ENCODE measurements at regions not wholly inside any gene's neighbourhood (a gene's known extent, or its start where the extent isn't known, plus 50 kb on each side); places are given as distances from the start of the nearest gene placed in this dataset.
A peak's percentile ranks its signal among the peaks of the same experiment; 100 is the strongest.

GRCh38 chr19:31625575-31625974 is 276.3 kb upstream of the TSHZ3 start:
- FAIRE-seq, result no peak
- Histone ChIP-seq H3K27me3 (ENCODE audit: control insufficient read depth, insufficient read depth, low read length) (no peaks in the 10 kb centered on the region), H3K4me3 (ENCODE audit: low read length in 3 of 3) (no peak overlapping the region), H3K4me1 (ENCODE audit: control insufficient read depth in 2 of 3, insufficient read depth in 2 of 3, low read depth in 1 of 3, low read length in 3 of 3) (no peaks in the 10 kb centered on the region), H3K9me3 (ENCODE audit: control insufficient read depth in 2 of 3, insufficient read depth in 1 of 3, low read length in 3 of 3) (peaks cover 0 to 3% (median 0%) of the 10 kb centered on the region in 3 donors), H3K27ac (ENCODE audit: low read depth in 2 of 2, low read length in 2 of 2) (no peak overlapping the region), H3K36me3 (ENCODE audit: control insufficient read depth in 2 of 3, insufficient read depth in 3 of 3, low read length in 3 of 3) (no peaks in the 10 kb centered on the region), H3K9ac (ENCODE audit: low read length in 3 of 3) (no peak overlapping the region)
- intact Hi-C loops (cut with DNase I), result no loop called here
- no peak for TF ChIP-seq CTCF (IDR thresholded peaks at IDR 0.05; ENCODE audit: borderline replicate concordance, extremely low read depth, insufficient read depth)
- no peak for DNase-seq

- H3K9ac ChIP-seq (ENCODE audit: low read length in 3 of 3), result no peak overlapping the region
- DNase-seq (peak in 1 of 5 donors; percentile 8), FAIRE-seq (no peak)
- no peak for TF ChIP-seq CTCF (IDR thresholded peaks at IDR 0.05; ENCODE audit: borderline replicate concordance, extremely low read depth, insufficient read depth)
- intact Hi-C loops (cut with DNase I), result no loop called here
- H3K4me3 ChIP-seq (ENCODE audit: low read length in 3 of 3), result no peak overlapping the region
- no peaks in the 10 kb centered on the region for H3K36me3 ChIP-seq (ENCODE audit: control insufficient read depth in 2 of 3, insufficient read depth in 3 of 3, low read length in 3 of 3)
- no peaks in the 10 kb centered on the region for H3K27me3 ChIP-seq (ENCODE audit: control insufficient read depth, insufficient read depth, low read length)
- peaks cover 0 to 3% (median 0%) of the 10 kb centered on the region in 3 donors for H3K9me3 ChIP-seq (ENCODE audit: control insufficient read depth in 2 of 3, insufficient read depth in 1 of 3, low read length in 3 of 3)
- H3K4me1 ChIP-seq (ENCODE audit: control insufficient read depth in 2 of 3, insufficient read depth in 2 of 3, low read depth in 1 of 3, low read length in 3 of 3), result no peaks in the 10 kb centered on the region
- no peak overlapping the region for H3K27ac ChIP-seq (ENCODE audit: low read depth in 2 of 2, low read length in 2 of 2)
These were observed 277.7 kb upstream of the TSHZ3 start for GRCh38 chr19:31626941-31627340.

GRCh38 chr19:31627620-31628365 is 278.6 kb upstream of the TSHZ3 start:
- DNase-seq (peak in 2 of 5 donors; percentile 32 to 43), FAIRE-seq (no peak)
- Histone ChIP-seq H3K9ac (ENCODE audit: low read length in 3 of 3) (no peak overlapping the region), H3K27ac (ENCODE audit: low read depth in 2 of 2, low read length in 2 of 2) (no peak overlapping the region), H3K27me3 (ENCODE audit: control insufficient read depth, insufficient read depth, low read length) (no peaks in the 10 kb centered on the region), H3K9me3 (ENCODE audit: control insufficient read depth in 2 of 3, insufficient read depth in 1 of 3, low read length in 3 of 3) (peaks cover 0 to 2% (median 0%) of the 10 kb centered on the region in 3 donors), H3K36me3 (ENCODE audit: control insufficient read depth in 2 of 3, insufficient read depth in 3 of 3, low read length in 3 of 3) (no peaks in the 10 kb centered on the region), H3K4me3 (ENCODE audit: low read length in 3 of 3) (no peak overlapping the region), H3K4me1 (ENCODE audit: control insufficient read depth in 2 of 3, insufficient read depth in 2 of 3, low read depth in 1 of 3, low read length in 3 of 3) (no peaks in the 10 kb centered on the region)
- intact Hi-C loops (cut with DNase I), result no loop called here
- no peak for TF ChIP-seq CTCF (IDR thresholded peaks at IDR 0.05; ENCODE audit: borderline replicate concordance, extremely low read depth, insufficient read depth)

All from kidney (tissue), 13 donors.